ENCODE measurements at regions not wholly inside any gene's neighbourhood (a gene's known extent, or its start where the extent isn't known, plus 50 kb on each side); places are given as distances from the start of the nearest gene placed in this dataset.

GRCh38 chr4:11587797-11588196 is 159.1 kb upstream of the HS3ST1 start:
- Histone ChIP-seq H2AFZ (ENCODE audit: low read length) (no peak overlapping the region), H3K79me2 (ENCODE audit: insufficient read depth, low read length) (no peaks in the 10 kb centered on the region), H3K4me2 (ENCODE audit: low read depth, low read length) (no peak overlapping the region), H4K20me1 (ENCODE audit: insufficient read depth, low read length) (no peaks in the 10 kb centered on the region), H3K4me1 (ENCODE audit: insufficient read depth, low read length) (no peaks in the 10 kb centered on the region), H3K9ac (ENCODE audit: insufficient read depth, low read depth, low read length) (no peak overlapping the region), H3K9me3 (ENCODE audit: low read length) (peaks cover 65% of the 10 kb centered on the region), H3K27me3 (ENCODE audit: control insufficient read depth in 1 of 2, insufficient read depth in 2 of 2, low read length in 2 of 2) (no peaks in the 10 kb centered on the region), H3K4me3 (replicated peaks in 1 of 3; ENCODE audit: insufficient read depth in 1 of 3, low read depth in 2 of 3, low read length in 3 of 3) (no peak overlapping the region), H3K27ac (ENCODE audit: extremely low read length, insufficient read depth, low read length) (no peak overlapping the region), H3K36me3 (replicated peaks in 1 of 2; ENCODE audit: control insufficient read depth in 1 of 2, insufficient read depth in 2 of 2, low read length in 2 of 2) (no peaks in the 10 kb centered on the region)
- CTCF ChIA-PET (ENCODE audit: low intra/inter-chr PET ratio, low total read pairs): no interaction called here
- intact Hi-C loops (cut with micrococcal nuclease; ENCODE audit: unreplicated experiment): no loop called here
- 1% methylated on average over 5 of the region's 5 CpGs for WGBS (ENCODE audit: low lambda C conversion rate)
- no peak for FAIRE-seq
- POLR2A ChIA-PET: no interaction called here
- no peak for DNase-seq (ENCODE audit: low spot score)
- no peak for ATAC-seq
- no TSS peak for BruUV-seq (replicated peaks)
- in situ Hi-C loops (cut with HindIII; ENCODE audit: extremely low pct_ligation_motif_present, low pct_unique_long_range_greater_than_20kb): no loop called here
- TF ChIP-seq KDM5A (IDR thresholded peaks at IDR 0.05; ENCODE audit: borderline replicate concordance, low read length) (no peak), ZNF274 (CRISPR knock-in tag; IDR thresholded peaks at IDR 0.05) (no peak), FOSL1 (CRISPR knock-in tag; IDR thresholded peaks at IDR 0.05; ENCODE audit: borderline replicate concordance) (no peak)

DNA sequence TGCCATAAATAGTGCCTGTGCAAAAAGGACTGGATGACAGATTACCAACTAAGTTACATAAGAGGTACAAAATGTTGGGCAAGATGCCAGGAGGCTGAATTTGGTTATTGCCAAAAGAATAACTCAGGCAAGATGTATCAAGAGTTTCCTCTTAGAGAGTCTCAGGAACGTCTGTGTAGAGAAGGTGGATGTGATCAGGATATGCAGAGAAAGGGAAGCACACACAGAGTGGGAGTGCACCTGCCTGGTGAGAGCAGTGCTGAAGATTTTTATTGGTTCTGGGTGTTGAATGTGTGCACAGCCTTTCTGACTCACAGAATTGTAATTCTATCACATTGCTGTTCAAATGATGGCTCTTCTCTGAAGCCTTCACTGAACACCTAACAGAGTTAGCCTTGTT is 156.8 kb upstream of the HS3ST1 start:
- no peak for ATAC-seq
- no peaks in the 10 kb centered on the region for H3K27me3 ChIP-seq (ENCODE audit: control insufficient read depth in 1 of 2, insufficient read depth in 2 of 2, low read length in 2 of 2)
- H4K20me1 ChIP-seq (ENCODE audit: insufficient read depth, low read length): no peaks in the 10 kb centered on the region
- no peak overlapping the region for H3K4me3 ChIP-seq (replicated peaks in 1 of 3; ENCODE audit: insufficient read depth in 1 of 3, low read depth in 2 of 3, low read length in 3 of 3)
- DNase-seq (ENCODE audit: low spot score): no peak
- no peaks in the 10 kb centered on the region for H3K4me1 ChIP-seq (ENCODE audit: insufficient read depth, low read length)
- H3K9ac ChIP-seq (ENCODE audit: insufficient read depth, low read depth, low read length): no peak overlapping the region
- no peaks in the 10 kb centered on the region for H3K79me2 ChIP-seq (ENCODE audit: insufficient read depth, low read length)
- FAIRE-seq: no peak
- intact Hi-C loops (cut with micrococcal nuclease; ENCODE audit: unreplicated experiment): no loop called here
- H3K27ac ChIP-seq (ENCODE audit: extremely low read length, insufficient read depth, low read length): no peak overlapping the region
- 0% methylated on average over 1 of the region's 1 CpG for WGBS (ENCODE audit: low lambda C conversion rate)
- peaks cover 42% of the 10 kb centered on the region for H3K9me3 ChIP-seq (ENCODE audit: low read length)
- POLR2A ChIA-PET: no interaction called here
- TF ChIP-seq RFXAP (CRISPR knock-in tag; IDR thresholded peaks at IDR 0.05; ENCODE audit: borderline replicate concordance) (no peak), HNF4G (IDR thresholded peaks at IDR 0.05; ENCODE audit: borderline replicate concordance, low read depth, low read length) (no peak), HNF4G (CRISPR knock-in tag; IDR thresholded peaks at IDR 0.05; ENCODE audit: borderline replicate concordance, low read depth) (no peak), ZNF770 (CRISPR knock-in tag; IDR thresholded peaks at IDR 0.05) (no peak), IKZF1 (IDR thresholded peaks at IDR 0.05) (no peak), ZNF296 (CRISPR knock-in tag; conservative IDR thresholded peaks at IDR 0.05) (no peak)
- CTCF ChIA-PET (ENCODE audit: low intra/inter-chr PET ratio, low total read pairs): no interaction called here
- in situ Hi-C loops (cut with HindIII; ENCODE audit: extremely low pct_ligation_motif_present, low pct_unique_long_range_greater_than_20kb): no loop called here
- H2AFZ ChIP-seq (ENCODE audit: low read length): no peak overlapping the region
- no peak overlapping the region for H3K4me2 ChIP-seq (ENCODE audit: low read depth, low read length)
- BruUV-seq (replicated peaks): no TSS peak
- H3K36me3 ChIP-seq (replicated peaks in 1 of 2; ENCODE audit: control insufficient read depth in 1 of 2, insufficient read depth in 2 of 2, low read length in 2 of 2): no peaks in the 10 kb centered on the region

Data from HepG2 (cell line).